ENCODE measurements at regions not wholly inside any gene's neighbourhood (a gene's known extent, or its start where the extent isn't known, plus 50 kb on each side); places are given as distances from the start of the nearest gene placed in this dataset.

DNA sequence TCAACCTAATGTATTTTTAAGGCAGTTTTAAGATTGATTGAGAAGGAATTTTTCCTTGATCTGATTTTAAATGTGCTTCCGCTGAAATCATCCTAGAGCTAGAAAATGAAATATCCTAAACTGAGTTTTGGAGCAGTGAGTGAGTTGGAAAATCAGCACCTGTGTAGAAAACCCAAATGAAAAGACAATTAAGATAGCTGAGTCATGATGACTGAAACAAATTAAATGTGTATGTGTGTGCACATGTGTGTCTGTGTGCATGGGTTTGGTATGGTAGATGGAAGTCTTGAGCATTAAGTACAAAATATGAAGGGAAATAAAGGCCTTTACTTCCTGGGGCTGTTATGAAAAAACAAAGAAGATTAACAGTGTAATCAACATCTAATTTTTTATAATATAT lies 394.6 kb upstream of the MAP2 start:
- no peaks in the 10 kb centered on the region for H3K27me3 Mint-ChIP-seq (ENCODE audit: low read depth)
- no peak for DNase-seq (ENCODE audit: low read depth, low spot score)
- no peaks in the 10 kb centered on the region for H3K4me1 Mint-ChIP-seq
- H3K9me3 Mint-ChIP-seq: peaks cover 2% of the 10 kb centered on the region
- TF ChIP-seq, protein P1, sequence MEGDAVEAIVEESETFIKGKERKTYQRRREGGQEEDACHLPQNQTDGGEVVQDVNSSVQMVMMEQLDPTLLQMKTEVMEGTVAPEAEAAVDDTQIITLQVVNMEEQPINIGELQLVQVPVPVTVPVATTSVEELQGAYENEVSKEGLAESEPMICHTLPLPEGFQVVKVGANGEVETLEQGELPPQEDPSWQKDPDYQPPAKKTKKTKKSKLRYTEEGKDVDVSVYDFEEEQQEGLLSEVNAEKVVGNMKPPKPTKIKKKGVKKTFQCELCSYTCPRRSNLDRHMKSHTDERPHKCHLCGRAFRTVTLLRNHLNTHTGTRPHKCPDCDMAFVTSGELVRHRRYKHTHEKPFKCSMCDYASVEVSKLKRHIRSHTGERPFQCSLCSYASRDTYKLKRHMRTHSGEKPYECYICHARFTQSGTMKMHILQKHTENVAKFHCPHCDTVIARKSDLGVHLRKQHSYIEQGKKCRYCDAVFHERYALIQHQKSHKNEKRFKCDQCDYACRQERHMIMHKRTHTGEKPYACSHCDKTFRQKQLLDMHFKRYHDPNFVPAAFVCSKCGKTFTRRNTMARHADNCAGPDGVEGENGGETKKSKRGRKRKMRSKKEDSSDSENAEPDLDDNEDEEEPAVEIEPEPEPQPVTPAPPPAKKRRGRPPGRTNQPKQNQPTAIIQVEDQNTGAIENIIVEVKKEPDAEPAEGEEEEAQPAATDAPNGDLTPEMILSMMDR (conservative IDR thresholded peaks at IDR 0.05): no peak
- no peak overlapping the region for H3K27ac Mint-ChIP-seq (ENCODE audit: unreplicated experiment)
- H3K36me3 Mint-ChIP-seq (ENCODE audit: low read depth): no peaks in the 10 kb centered on the region
- no peak overlapping the region for H3K4me3 Mint-ChIP-seq

DNA sequence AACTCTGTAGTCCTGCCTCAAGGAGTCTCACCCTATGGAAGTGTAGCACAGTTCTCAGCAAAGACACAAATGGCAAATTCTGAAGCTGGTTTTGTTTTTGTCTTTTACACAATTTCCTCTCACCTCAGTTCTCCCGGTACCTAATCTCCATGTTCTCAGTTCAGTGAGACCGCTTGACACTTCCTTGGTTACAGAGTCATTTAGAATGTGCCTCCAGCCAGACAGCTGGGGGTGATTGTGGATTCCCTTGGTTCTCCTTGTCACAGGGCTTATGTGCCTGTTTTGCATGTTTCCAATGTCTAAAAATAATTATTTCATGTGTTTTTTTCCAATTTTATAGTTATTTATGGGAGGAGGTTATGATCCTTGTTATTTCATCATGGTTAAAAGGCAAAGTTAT lies 379.5 kb upstream of the MAP2 start:
- Mint-ChIP-seq H3K4me1 (no peaks in the 10 kb centered on the region), H3K9me3 (no peaks in the 10 kb centered on the region), H3K27ac (ENCODE audit: unreplicated experiment) (no peak overlapping the region), H3K27me3 (ENCODE audit: low read depth) (no peaks in the 10 kb centered on the region), H3K4me3 (no peak overlapping the region), H3K36me3 (ENCODE audit: low read depth) (no peaks in the 10 kb centered on the region)
- TF ChIP-seq, protein P1 (conservative IDR thresholded peaks at IDR 0.05): no peak
- DNase-seq (ENCODE audit: low read depth, low spot score): no peak

DNA sequence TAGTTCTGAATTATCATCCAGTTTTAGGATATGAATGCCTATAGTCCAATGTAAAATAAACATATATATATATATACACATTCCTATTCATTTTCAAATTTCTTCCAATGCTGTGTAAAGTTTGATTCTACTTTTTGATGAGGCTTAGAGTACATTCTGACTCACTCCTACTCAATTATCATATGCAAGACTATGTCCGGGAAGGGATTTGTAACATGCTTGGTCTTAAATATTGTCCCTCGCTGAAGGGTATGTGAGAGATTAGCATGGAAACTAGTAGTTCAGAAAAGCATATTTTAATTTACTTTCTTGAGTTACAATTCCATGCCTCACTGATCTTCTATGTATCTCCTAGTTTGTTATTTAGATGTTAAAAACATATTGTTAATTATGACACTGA lies 377.7 kb upstream of the MAP2 start:
- DNase-seq (ENCODE audit: low read depth, low spot score): no peak
- H3K4me1 Mint-ChIP-seq: no peaks in the 10 kb centered on the region
- H3K27me3 Mint-ChIP-seq (ENCODE audit: low read depth): no peaks in the 10 kb centered on the region
- H3K27ac Mint-ChIP-seq (ENCODE audit: unreplicated experiment): no peak overlapping the region
- no peaks in the 10 kb centered on the region for H3K36me3 Mint-ChIP-seq (ENCODE audit: low read depth)
- TF ChIP-seq, protein P1 (conservative IDR thresholded peaks at IDR 0.05): no peak
- H3K4me3 Mint-ChIP-seq: no peak overlapping the region
- H3K9me3 Mint-ChIP-seq: no peaks in the 10 kb centered on the region

DNA sequence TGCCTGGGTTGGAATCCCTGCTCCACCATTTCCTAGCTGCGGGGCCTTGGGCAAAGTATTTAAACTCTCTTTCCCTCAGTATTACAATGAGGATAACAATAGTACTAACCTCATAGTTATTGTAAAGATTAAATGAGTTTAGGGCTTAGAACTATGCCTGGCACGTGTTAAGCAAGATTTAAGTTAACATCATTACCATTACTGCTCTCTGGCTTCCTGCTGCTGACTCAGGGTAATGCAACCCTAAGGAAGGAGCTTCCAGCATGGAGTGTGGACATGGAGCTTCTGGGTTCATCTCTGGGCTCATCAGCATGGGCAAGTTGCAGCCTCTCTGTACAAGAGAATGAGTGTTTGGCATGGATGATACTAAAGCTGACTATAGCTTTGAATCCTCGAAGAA lies 374.2 kb upstream of the MAP2 start:
- no peak overlapping the region for H3K27ac Mint-ChIP-seq (ENCODE audit: unreplicated experiment)
- TF ChIP-seq, protein P1 (conservative IDR thresholded peaks at IDR 0.05): no peak
- DNase-seq (ENCODE audit: low read depth, low spot score): no peak
- H3K36me3 Mint-ChIP-seq (ENCODE audit: low read depth): no peaks in the 10 kb centered on the region
- no peaks in the 10 kb centered on the region for H3K9me3 Mint-ChIP-seq
- H3K4me1 Mint-ChIP-seq: no peaks in the 10 kb centered on the region
- H3K4me3 Mint-ChIP-seq: no peak overlapping the region
- no peaks in the 10 kb centered on the region for H3K27me3 Mint-ChIP-seq (ENCODE audit: low read depth)

DNA sequence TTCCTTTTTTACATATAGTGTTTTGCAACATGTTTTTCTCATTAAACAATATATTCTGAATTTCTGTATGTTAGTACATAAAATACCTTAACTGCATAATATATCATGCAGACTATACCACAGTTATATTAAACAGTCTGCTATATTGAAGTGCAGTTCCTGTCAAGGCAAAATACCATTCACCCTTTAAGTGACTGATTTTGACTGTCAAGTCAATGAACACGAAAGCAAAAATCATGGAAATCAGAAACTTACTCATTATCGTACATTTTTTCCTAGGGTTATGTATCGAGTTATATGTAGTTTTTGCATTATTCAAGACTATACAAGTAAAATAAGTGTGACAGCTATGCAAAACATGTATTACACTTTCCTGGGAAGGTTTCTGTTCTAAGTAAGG lies 361.6 kb upstream of the MAP2 start:
- no peak overlapping the region for H3K4me3 Mint-ChIP-seq
- TF ChIP-seq, protein P1 (conservative IDR thresholded peaks at IDR 0.05): no peak
- no peak for DNase-seq (ENCODE audit: low read depth, low spot score)
- H3K4me1 Mint-ChIP-seq: no peaks in the 10 kb centered on the region
- H3K9me3 Mint-ChIP-seq: peaks cover 3% of the 10 kb centered on the region
- no peaks in the 10 kb centered on the region for H3K27me3 Mint-ChIP-seq (ENCODE audit: low read depth)
- no peaks in the 10 kb centered on the region for H3K36me3 Mint-ChIP-seq (ENCODE audit: low read depth)
- no peak overlapping the region for H3K27ac Mint-ChIP-seq (ENCODE audit: unreplicated experiment)

DNA sequence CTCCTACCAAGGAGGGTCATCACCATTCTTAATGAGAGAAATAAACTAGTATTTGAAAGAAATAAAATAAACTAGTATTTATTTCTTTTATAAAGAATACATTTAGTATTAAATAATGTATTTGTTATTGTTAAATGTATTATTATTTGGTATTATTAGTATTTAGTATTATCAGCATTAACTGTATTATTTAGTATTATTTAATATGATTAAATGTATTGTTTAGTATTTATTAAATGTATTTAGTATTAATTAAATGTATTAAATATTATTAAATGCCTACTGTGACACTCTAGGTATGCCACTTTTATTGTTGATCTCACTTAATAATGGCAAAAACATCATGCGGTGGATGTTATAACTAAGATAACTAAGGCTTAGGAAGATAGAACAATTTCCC lies 353.6 kb upstream of the MAP2 start:
- TF ChIP-seq, protein P1 (conservative IDR thresholded peaks at IDR 0.05): no peak
- no peaks in the 10 kb centered on the region for H3K4me1 Mint-ChIP-seq
- no peaks in the 10 kb centered on the region for H3K27me3 Mint-ChIP-seq (ENCODE audit: low read depth)
- no peaks in the 10 kb centered on the region for H3K36me3 Mint-ChIP-seq (ENCODE audit: low read depth)
- no peak for DNase-seq (ENCODE audit: low read depth, low spot score)
- no peak overlapping the region for H3K27ac Mint-ChIP-seq (ENCODE audit: unreplicated experiment)
- H3K9me3 Mint-ChIP-seq: no peaks in the 10 kb centered on the region
- no peak overlapping the region for H3K4me3 Mint-ChIP-seq

All from neural crest cell (in vitro differentiated cells).